ENCODE measurements at regions not wholly inside any gene's neighbourhood (a gene's known extent, or its start where the extent isn't known, plus 50 kb on each side); places are given as distances from the start of the nearest gene placed in this dataset.

DNA sequence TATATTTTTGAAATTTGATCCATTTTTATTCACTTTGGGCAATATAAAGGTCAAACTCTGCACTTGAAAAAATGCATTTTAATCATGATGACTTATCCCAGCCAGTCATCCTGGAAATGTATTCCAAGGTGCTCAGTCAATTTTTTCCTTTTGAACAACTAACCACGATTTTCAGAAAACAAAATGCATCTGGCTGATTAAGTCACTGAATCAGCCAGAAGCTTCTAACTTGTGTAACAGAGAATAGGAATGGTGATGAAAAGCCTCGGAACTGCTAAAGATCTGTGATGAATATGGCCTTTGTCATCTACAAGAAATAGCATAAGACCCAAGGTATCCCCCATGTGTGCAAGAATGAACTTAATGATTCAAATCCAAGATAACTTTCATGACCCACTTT lies 572.7 kb downstream of the EPHA4 start:
- H3K27me3 Mint-ChIP-seq (ENCODE audit: unreplicated experiment): no peaks in the 10 kb centered on the region
- DNase-seq: no peak
- H3K9me3 Mint-ChIP-seq (ENCODE audit: unreplicated experiment): no peaks in the 10 kb centered on the region
- H3K4me1 Mint-ChIP-seq (ENCODE audit: low read depth, unreplicated experiment): no peaks in the 10 kb centered on the region
- no peaks in the 10 kb centered on the region for H3K36me3 Mint-ChIP-seq (ENCODE audit: unreplicated experiment)
- H3K27ac Mint-ChIP-seq (ENCODE audit: unreplicated experiment): no peak overlapping the region
- no peak overlapping the region for H3K4me3 Mint-ChIP-seq (ENCODE audit: unreplicated experiment)
- TF ChIP-seq, protein P1, sequence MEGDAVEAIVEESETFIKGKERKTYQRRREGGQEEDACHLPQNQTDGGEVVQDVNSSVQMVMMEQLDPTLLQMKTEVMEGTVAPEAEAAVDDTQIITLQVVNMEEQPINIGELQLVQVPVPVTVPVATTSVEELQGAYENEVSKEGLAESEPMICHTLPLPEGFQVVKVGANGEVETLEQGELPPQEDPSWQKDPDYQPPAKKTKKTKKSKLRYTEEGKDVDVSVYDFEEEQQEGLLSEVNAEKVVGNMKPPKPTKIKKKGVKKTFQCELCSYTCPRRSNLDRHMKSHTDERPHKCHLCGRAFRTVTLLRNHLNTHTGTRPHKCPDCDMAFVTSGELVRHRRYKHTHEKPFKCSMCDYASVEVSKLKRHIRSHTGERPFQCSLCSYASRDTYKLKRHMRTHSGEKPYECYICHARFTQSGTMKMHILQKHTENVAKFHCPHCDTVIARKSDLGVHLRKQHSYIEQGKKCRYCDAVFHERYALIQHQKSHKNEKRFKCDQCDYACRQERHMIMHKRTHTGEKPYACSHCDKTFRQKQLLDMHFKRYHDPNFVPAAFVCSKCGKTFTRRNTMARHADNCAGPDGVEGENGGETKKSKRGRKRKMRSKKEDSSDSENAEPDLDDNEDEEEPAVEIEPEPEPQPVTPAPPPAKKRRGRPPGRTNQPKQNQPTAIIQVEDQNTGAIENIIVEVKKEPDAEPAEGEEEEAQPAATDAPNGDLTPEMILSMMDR (IDR thresholded peaks at IDR 0.05; ENCODE audit: partially characterized antibody, unreplicated experiment): no peak

DNA sequence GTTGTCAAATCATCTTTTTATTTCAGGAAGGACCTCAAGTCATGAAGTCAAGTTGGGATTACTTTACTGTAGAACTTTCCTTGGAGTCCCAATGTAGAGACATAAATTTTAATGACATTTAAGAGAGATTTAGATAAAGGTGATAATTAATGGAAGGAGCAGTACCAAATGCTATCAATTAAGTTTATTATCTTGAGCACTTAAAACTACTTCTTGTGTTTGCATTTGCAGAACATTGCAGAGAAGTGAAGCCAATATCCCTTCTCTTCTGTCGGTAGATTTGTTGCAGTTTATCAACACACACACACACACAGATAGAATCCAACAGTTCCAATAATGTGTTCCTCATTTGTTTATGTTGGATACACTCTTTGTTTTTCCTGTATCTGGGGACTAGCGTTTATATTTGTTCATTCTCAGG lies 570.7 kb downstream of the EPHA4 start:
- no peak for DNase-seq
- no peaks in the 10 kb centered on the region for H3K9me3 Mint-ChIP-seq (ENCODE audit: unreplicated experiment)
- H3K4me3 Mint-ChIP-seq (ENCODE audit: unreplicated experiment): no peak overlapping the region
- TF ChIP-seq, protein P1 (IDR thresholded peaks at IDR 0.05; ENCODE audit: partially characterized antibody, unreplicated experiment): no peak
- H3K4me1 Mint-ChIP-seq (ENCODE audit: low read depth, unreplicated experiment): no peaks in the 10 kb centered on the region
- no peaks in the 10 kb centered on the region for H3K27me3 Mint-ChIP-seq (ENCODE audit: unreplicated experiment)
- H3K27ac Mint-ChIP-seq (ENCODE audit: unreplicated experiment): no peak overlapping the region
- no peaks in the 10 kb centered on the region for H3K36me3 Mint-ChIP-seq (ENCODE audit: unreplicated experiment)

DNA sequence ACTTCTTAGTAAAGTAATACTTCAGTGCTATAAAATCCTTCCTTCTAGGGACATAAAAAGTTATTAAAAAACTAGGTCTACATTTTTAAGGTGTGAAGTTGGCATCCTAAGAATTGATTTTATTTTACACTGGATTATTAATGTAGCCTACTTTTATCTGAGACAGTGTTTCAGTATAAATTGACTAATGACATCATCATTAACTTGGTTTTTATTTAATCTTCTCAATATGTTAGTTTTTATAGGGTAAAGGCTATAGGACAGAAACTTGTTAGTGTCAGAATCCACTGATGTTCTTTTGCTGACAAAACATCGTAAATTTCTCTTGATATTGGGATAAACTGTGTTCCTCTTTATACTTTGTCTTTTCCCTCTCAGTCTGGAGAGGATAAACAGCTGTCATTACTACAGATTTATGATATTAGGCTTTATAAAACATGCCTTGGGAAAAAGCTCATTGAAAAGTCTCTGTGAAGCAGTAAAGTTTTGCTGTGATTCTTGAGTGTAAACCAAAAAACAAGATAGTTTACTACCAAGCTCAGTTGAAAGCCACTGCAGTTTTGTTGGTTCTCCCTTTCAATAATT lies 569.9 kb downstream of the EPHA4 start:
- Mint-ChIP-seq H3K9me3 (ENCODE audit: unreplicated experiment) (no peaks in the 10 kb centered on the region), H3K36me3 (ENCODE audit: unreplicated experiment) (no peaks in the 10 kb centered on the region), H3K27ac (ENCODE audit: unreplicated experiment) (no peak overlapping the region), H3K27me3 (ENCODE audit: unreplicated experiment) (no peaks in the 10 kb centered on the region), H3K4me3 (ENCODE audit: unreplicated experiment) (no peak overlapping the region), H3K4me1 (ENCODE audit: low read depth, unreplicated experiment) (no peaks in the 10 kb centered on the region)
- TF ChIP-seq, protein P1 (IDR thresholded peaks at IDR 0.05; ENCODE audit: partially characterized antibody, unreplicated experiment): no peak
- DNase-seq: no peak

DNA sequence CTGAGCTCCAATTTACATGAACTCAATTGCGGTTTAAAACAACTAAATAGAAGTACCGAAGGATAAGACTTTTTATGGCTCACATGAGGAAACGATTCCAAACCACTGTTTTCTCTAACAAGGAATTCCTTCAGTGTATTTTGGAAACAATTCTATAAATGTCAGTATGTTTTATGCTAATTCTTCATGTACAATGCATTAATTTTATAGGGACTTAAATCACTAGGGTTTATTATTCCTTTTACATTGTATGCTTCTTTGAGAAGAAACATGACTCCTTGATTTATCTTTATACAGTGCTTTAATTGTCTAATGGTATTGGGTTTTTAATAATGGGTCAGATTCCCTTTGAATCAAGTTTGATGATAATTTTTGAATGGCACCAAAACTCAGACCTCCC lies 566.8 kb downstream of the EPHA4 start:
- Mint-ChIP-seq H3K9me3 (ENCODE audit: unreplicated experiment) (no peaks in the 10 kb centered on the region), H3K36me3 (ENCODE audit: unreplicated experiment) (no peaks in the 10 kb centered on the region), H3K27me3 (ENCODE audit: unreplicated experiment) (no peaks in the 10 kb centered on the region), H3K27ac (ENCODE audit: unreplicated experiment) (no peak overlapping the region), H3K4me1 (ENCODE audit: low read depth, unreplicated experiment) (no peaks in the 10 kb centered on the region), H3K4me3 (ENCODE audit: unreplicated experiment) (no peak overlapping the region)
- TF ChIP-seq, protein P1 (IDR thresholded peaks at IDR 0.05; ENCODE audit: partially characterized antibody, unreplicated experiment): no peak
- DNase-seq: no peak

DNA sequence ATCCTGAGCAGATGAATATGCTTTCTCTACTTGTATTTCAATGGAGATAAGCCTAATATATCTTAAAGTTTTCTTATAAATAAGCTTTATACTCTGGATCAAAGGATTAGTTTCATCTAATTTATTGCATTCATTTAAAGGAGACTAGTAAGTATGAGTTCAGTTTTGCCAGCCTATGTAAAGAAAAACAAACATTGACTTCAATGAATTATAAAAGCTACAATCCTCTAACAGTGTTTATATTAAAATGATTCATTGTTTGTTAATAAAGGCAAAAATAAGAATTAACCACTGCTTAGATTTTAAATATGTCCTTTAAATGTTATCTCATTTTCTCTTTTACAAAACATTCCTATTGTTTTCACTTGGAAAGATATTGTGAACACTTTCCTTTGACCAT lies 566.0 kb downstream of the EPHA4 start:
- DNase-seq: no peak
- TF ChIP-seq, protein P1 (IDR thresholded peaks at IDR 0.05; ENCODE audit: partially characterized antibody, unreplicated experiment): no peak
- no peaks in the 10 kb centered on the region for H3K36me3 Mint-ChIP-seq (ENCODE audit: unreplicated experiment)
- no peaks in the 10 kb centered on the region for H3K9me3 Mint-ChIP-seq (ENCODE audit: unreplicated experiment)
- no peak overlapping the region for H3K4me3 Mint-ChIP-seq (ENCODE audit: unreplicated experiment)
- H3K4me1 Mint-ChIP-seq (ENCODE audit: low read depth, unreplicated experiment): no peaks in the 10 kb centered on the region
- no peak overlapping the region for H3K27ac Mint-ChIP-seq (ENCODE audit: unreplicated experiment)
- H3K27me3 Mint-ChIP-seq (ENCODE audit: unreplicated experiment): no peaks in the 10 kb centered on the region
